ENCODE measurements at regions not wholly inside any gene's neighbourhood (a gene's known extent, or its start where the extent isn't known, plus 50 kb on each side); places are given as distances from the start of the nearest gene placed in this dataset.

DNA sequence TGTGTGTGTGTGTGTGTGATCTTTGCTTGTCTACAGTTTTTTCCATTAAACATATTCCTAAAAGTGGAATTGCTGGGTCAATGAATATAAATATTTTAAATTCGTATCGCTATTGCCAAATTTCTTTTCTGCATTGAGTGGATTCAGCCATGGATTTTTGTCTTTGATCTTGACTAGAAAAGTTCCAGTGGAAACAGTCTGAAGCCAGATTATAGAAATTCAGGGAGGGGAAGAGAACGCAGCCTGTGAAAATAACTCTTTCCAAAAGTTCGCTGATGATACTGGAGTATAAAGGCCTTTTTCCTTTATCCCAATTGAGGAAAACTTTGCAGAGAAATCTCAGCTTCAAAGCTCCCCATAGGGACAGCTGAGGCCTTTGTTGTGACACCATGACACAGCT, 292.3 kb upstream of the CD180 start:
- Histone ChIP-seq H3K36me3 (ENCODE audit: control insufficient read depth in 2 of 2, extremely low read depth in 1 of 2, insufficient read depth in 2 of 2, low read length in 2 of 2) (no peaks in the 10 kb centered on the region), H3K4me2 (ENCODE audit: insufficient read depth, low read length) (no peak overlapping the region), H3K27ac (ENCODE audit: insufficient read depth, low read depth, low read length) (no peak overlapping the region), H3K4me3 (replicated peaks in 1 of 3; ENCODE audit: insufficient read depth in 1 of 3, low read depth in 1 of 3, low read length in 3 of 3) (no peak overlapping the region), H4K20me1 (replicated peaks; ENCODE audit: control insufficient read depth, extremely low read depth, insufficient read depth, low read length) (no peaks in the 10 kb centered on the region), H3K79me2 (ENCODE audit: control insufficient read depth, insufficient read depth, low read length) (no peaks in the 10 kb centered on the region), H3K9me3 (replicated peaks; ENCODE audit: control insufficient read depth, insufficient read depth, low read length) (no peaks in the 10 kb centered on the region), H3K4me1 (ENCODE audit: control insufficient read depth, extremely low read depth, insufficient read depth, low read length) (no peaks in the 10 kb centered on the region), H3K9ac (replicated peaks; ENCODE audit: extremely low read depth, insufficient read depth, low read length) (no peak overlapping the region), H2AFZ (ENCODE audit: low read depth, low read length) (no peak overlapping the region), H3K9me1 (replicated peaks; ENCODE audit: control insufficient read depth, extremely low read depth, insufficient read depth, low read length) (no peaks in the 10 kb centered on the region), H3K27me3 (ENCODE audit: control insufficient read depth in 2 of 2, insufficient read depth in 2 of 2, low read length in 2 of 2) (no peaks in the 10 kb centered on the region)
- POLR2A ChIA-PET: no interaction called here
- dilution Hi-C loops (cut with MboI; ENCODE audit: extremely low pct_ligation_motif_present, low sequenced_read_pairs): no loop called here
- CTCF ChIA-PET: no interaction called here
- no peak for DNase-seq (ENCODE audit: low read depth, low spot score)
- TF ChIP-seq EZH2 (IDR thresholded peaks at IDR 0.05; ENCODE audit: borderline replicate concordance, low read depth, low read length, severe bottlenecking): no peak
- TF ChIP-seq MYC (IDR thresholded peaks at IDR 0.05; ENCODE audit: low read depth, low read length): no peak
- TF ChIP-seq GATA2 (IDR thresholded peaks at IDR 0.05; ENCODE audit: insufficient read depth, insufficient read length, low read depth, low read length): no peak
- no peak for TF ChIP-seq POLR2A (IDR thresholded peaks at IDR 0.05; ENCODE audit: low read depth, low read length)
- no peak for TF ChIP-seq CTCF (IDR thresholded peaks at IDR 0.05; ENCODE audit: extremely low read depth in 1 of 2, insufficient read depth in 1 of 2, low read depth in 1 of 2, low read length in 2 of 2)
- no peak for TF ChIP-seq FOS (IDR thresholded peaks at IDR 0.05; ENCODE audit: borderline replicate concordance, insufficient read depth, low read length)
- no peak for TF ChIP-seq POLR2AphosphoS5 (IDR thresholded peaks at IDR 0.05; ENCODE audit: insufficient read depth, low read depth, low read length)
- TF ChIP-seq JUN (IDR thresholded peaks at IDR 0.05; ENCODE audit: borderline replicate concordance, insufficient read depth, insufficient read length, low read depth): no peak
- TF ChIP-seq, protein P1, sequence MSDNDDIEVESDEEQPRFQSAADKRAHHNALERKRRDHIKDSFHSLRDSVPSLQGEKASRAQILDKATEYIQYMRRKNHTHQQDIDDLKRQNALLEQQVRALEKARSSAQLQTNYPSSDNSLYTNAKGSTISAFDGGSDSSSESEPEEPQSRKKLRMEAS (IDR thresholded peaks at IDR 0.05; ENCODE audit: insufficient read depth, insufficient read length): no peak
- intact Hi-C loops (cut with micrococcal nuclease): no loop called here
- BruUV-seq (replicated peaks): no TSS peak
- FAIRE-seq: no peak

Measured in endothelial cell of umbilical vein (primary cell).